NCI-H748 treated with DMSO at 0.1 percent for 48 hours (cell line): ENCODE measurements at regions not wholly inside any gene's neighbourhood (a gene's known extent, or its start where the extent isn't known, plus 50 kb on each side); places are given as distances from the start of the nearest gene placed in this dataset.

ENCODE experiments used
- DNase-seq: peaks from one replicate; lab custom pipeline; 2025; lab: John Stamatoyannopoulos, UW

- DNase-seq = no peak
Measured at GRCh38 chr17:70021726-70022125, 53.3 kb upstream of the KCNJ16 start.

- no peak for DNase-seq
Measured at GRCh38 chr17:70022175-70022574, 52.9 kb upstream of the KCNJ16 start.

- DNase-seq = no peak
Measured at GRCh38 chr17:70024253-70024652, 50.8 kb upstream of the KCNJ16 start.
